Stimulated activated CD4-positive, alpha-beta T cell treated with anti-CD3 and anti-CD28 coated beads, Interleukin-4, amount 100 ng/mL, for 1 hour (primary cell): ENCODE measurements at regions not wholly inside any gene's neighbourhood (a gene's known extent, or its start where the extent isn't known, plus 50 kb on each side); places are given as distances from the start of the nearest gene placed in this dataset.
"Not testable (repeated sequence)": the region's sequence is repeated elsewhere in the genome, so short reads cannot be mapped to it uniquely, and the experiment has no call there.

Experiments
- DNase-seq: peaks from one replicate; pipeline ENCODE4 v3.0.0-alpha.2; 2020

GRCh38 chr4:12548678-12549077, 935.5 kb downstream of the RAB28 start:
- DNase-seq = no peak

- no peak for DNase-seq
Measured at GRCh38 chr4:12545812-12546211, 938.3 kb downstream of the RAB28 start.

GRCh38 chr4:12538162-12538561, 946.0 kb downstream of the RAB28 start:
- DNase-seq = no peak

DNA sequence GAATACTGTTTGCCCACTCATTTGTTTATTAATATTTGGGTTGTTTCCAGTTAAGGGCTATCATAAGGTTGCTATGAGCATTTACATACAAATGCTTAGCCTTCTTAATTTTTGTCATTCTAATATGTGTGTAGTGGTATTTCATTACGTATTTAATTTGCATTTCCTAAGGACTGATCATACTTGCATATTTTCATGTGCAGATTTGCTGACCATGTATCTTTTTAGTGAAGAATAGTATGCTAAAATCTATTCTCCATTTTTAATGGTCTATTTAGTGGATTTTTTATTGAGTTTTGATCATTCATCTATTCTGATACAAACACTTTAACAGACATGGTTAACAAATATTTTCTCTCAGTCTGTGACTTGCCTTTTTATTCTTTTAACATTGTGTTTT, 949.5 kb downstream of the RAB28 start:
- DNase-seq = no peak

- no peak for DNase-seq
Measured at GRCh38 chr4:12519426-12519825, 964.7 kb downstream of the RAB28 start.

- no peak for DNase-seq
Measured at GRCh38 chr4:12507868-12508481, 976.2 kb downstream of the RAB28 start.

DNA sequence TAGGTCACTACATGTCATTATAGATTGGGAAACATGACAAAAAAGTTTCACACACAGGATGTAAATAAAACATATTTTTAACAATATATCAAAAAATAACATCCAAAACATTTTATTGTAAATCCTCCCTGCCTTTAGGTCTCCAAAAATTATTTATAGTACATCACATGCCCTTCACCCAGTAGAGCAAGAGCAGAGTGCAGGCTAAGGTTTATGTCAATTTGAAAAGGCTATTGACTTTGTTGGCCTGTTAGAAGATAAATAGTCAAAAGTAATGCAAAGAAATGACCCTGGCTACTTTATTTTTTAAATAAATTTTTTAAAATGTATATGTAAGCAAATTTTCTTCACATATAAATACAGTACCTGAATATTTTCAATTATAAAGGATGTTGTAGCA, 983.7 kb downstream of the RAB28 start:
- no peak for DNase-seq

GRCh38 chr4:12499693-12500092, 984.4 kb downstream of the RAB28 start:
- DNase-seq = no peak

DNA sequence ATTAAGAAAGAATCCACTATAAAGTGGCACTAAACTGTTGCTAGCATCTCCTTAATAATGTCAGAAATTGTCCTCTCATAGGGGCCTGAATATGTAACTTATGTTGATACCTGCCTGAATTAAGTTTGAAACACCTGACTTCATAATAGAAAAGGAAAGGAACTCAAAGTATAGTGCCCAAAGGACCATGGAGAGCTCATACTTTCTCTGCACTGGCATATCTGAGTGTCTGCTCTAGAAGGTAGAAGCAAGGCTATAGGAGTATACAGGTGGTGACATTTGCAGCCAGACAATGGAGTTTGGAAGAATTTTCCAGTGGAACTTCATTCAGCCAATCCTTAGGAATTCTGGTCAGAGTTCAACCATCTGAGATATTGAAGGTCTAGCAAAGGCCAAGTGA, 988.9 kb downstream of the RAB28 start:
- no peak for DNase-seq

DNA sequence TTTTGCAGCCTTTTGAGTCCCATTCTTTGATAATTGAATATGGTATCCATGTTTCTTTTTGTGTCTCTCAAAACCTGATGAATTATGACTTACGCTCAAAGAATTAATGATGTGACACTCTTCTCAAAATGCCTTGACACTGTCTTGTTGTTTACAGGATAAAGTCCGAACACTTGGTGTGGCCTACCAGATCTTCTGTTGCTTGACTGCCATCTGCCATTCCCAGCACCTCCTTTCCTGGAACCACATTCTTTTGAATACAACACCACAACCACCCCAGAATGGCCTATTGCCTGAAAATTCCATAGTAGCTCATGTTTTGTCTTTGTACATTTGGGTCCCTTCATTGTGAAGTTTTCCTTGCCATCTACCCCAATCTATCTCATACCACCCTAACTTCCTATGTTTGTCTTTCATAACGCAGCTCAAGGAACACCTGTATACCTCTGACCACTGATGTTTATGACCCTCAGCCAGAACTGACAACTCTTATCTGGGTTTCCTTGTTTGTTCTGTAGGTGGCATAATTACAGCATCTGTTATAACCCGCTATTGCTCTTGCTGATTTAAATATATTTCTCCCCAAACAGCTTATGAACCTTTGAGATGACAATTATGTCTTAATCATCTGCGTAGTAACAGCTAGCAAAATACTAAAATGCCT, 991.3 kb downstream of the RAB28 start:
- DNase-seq = no peak

GRCh38 chr4:12488672-12489071, 995.5 kb downstream of the RAB28 start:
- DNase-seq = no peak

GRCh38 chr4:12487000-12487399, 997.1 kb downstream of the RAB28 start:
- no peak for DNase-seq

- DNase-seq = no peak
Measured at GRCh38 chr4:12472087-12472486, 1012.1 kb downstream of the RAB28 start.

GRCh38 chr4:12471193-12471592, 1012.9 kb downstream of the RAB28 start:
- no peak for DNase-seq

GRCh38 chr4:12461576-12461975, 1022.6 kb downstream of the RAB28 start:
- not testable (repeated sequence) for DNase-seq

DNA sequence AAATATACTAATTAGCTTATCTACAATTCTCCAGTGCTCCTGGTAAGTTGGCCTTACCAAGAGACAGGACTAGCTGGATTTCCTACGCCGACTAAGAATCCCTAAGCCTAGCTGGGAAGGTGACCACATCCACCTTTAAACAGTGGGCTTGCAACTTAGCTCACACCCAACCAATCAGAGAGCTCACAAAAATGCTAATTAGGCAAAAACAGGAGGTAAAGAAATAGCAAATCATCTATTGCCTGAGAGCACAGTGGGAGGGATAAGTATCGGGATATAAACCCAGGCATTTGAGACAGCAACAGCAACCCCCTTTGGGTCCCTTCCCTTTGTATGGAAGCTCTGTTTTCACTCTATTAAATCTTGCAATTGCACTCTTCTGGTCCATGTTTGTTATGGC, 1025.0 kb downstream of the RAB28 start:
- DNase-seq = no peak

DNA sequence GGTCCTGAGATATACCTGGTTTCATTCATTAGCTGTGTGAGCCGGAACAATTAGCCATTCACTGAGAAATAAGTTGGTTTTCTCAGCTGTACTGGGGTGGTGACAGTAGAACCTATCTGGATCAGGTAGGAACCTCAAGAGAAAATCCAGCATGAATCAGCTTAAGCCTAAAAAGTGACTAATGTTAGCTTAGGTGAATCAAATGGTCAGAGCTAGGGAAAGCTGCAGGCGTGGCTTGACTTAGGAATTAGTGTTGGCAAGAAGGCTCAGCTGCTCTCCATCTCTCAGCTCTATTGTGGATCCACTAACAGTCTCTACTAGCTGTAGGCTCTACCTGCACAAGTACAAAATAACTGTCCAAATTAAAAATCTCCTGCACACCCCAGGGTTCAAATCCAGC, 1025.5 kb downstream of the RAB28 start:
- DNase-seq = no peak

DNA sequence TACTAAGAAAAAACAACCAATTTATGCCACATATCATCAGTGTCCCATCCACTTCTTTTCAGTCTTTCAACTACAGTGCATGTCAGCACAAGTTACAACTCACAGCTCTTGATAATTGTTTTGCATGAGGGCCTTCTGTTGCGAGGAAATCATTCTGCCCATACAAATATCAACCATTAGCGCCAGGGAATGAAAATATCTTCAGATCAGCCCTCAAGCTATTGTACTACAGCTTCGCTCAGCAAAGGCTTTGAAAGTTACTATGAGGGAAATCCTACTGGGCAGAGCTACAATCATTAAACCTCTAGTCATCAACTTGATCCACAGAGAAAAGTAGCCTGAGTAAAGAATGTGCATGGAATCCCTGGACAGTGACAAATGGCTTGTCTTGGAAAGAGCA, 1023.6 kb upstream of the HS3ST1 start:
- no peak for DNase-seq

DNA sequence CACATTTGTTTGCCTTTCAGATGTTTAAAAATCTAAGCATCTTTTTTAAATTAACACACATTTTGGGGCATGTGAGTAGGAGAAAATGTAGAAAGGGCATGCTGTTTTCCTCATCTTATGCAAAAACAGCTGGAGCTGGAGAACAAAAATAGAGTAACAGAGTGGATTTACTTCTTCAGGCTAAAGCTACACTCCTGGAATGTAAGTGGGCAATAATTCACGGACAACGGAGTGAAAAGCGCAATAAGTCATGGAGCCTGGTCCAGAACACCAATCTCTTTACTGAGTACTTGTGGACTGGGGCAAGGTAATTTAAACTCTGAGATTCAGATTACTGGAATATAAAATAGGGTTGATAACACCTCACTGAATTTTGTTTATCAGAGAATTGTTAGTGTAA, 1018.8 kb upstream of the HS3ST1 start:
- no peak for DNase-seq

- no peak for DNase-seq
Measured at GRCh38 chr4:12446657-12447185, 1018.0 kb upstream of the HS3ST1 start.

DNA sequence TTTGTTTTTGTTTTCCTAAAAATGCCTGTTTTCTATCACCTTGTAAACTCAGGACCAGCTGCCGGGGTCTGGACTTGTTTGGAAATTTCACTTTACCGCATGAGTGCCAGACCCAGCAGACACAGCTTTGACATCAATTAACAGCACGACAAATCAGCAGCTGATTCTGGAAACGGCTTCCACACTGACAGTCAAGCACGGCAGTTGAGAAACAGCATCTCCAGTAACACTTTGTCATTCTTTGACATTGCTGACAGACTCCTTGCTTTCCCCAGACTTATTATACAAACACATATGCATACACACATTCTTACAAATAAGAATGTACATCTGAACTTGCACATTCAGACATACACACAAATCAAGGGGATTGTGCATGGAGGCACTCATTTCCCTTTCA, 1017.6 kb upstream of the HS3ST1 start:
- no peak for DNase-seq

GRCh38 chr4:12445711-12446235, 1017.1 kb upstream of the HS3ST1 start:
- no peak for DNase-seq

GRCh38 chr4:12439633-12440305, 1011.1 kb upstream of the HS3ST1 start:
- no peak for DNase-seq

DNA sequence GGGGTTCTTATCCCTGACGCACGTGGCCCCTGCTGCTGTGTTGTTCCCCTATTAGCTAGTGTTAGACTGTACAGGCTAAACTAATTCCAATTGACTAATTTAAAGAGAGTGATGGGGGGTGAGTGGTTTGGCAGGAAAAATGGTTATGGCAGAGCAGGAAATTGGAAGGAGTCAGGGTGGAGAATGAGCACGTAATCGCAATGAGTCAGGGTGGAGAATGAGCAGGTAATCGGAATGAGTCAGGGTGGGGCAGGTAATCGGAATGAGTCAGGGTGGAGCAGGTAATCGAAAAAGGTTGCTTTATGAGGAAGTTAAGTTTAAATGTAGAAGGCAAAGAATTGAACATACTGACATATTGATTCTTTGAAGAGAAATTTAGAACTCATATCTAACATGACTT, 1002.6 kb upstream of the HS3ST1 start:
- not testable (repeated sequence) for DNase-seq
